NCI-H226 (cell line): ENCODE measurements at regions not wholly inside any gene's neighbourhood (a gene's known extent, or its start where the extent isn't known, plus 50 kb on each side); places are given as distances from the start of the nearest gene placed in this dataset.
A peak's percentile ranks its signal among the peaks of the same experiment; 100 is the strongest.

Experiments
- DNase-seq: peaks from one replicate; pipeline ENCODE4 v3.0.0-alpha.2; 2015

GRCh38 chrX:20711366-20711765 lies 444.7 kb upstream of the RPS6KA3 start:
- no peak for DNase-seq

DNA sequence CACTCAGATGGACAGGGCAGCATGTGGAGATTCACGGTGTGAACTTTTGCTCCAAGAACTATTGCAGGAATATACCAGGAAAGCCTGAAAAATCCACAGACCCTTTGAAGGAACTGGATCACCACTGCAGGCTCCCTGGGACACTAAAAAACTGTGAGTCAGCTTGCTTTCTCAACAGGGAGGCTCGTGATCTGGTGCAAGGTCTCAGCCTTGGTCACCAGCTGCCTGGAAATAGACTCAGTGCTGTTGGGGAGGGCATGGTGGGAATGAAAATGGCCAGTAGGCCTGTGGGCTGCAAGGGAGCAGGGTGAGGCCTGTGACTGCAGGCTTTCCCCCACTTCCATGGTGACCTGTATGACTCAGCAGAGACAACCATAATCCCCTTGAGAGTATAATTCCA lies 426.4 kb upstream of the RPS6KA3 start:
- DNase-seq: no peak

GRCh38 chrX:20686256-20686655 lies 419.5 kb upstream of the RPS6KA3 start:
- DNase-seq: no peak

- DNase-seq: peak; percentile 3
These were observed 418.9 kb upstream of the RPS6KA3 start for GRCh38 chrX:20685652-20686051.

DNA sequence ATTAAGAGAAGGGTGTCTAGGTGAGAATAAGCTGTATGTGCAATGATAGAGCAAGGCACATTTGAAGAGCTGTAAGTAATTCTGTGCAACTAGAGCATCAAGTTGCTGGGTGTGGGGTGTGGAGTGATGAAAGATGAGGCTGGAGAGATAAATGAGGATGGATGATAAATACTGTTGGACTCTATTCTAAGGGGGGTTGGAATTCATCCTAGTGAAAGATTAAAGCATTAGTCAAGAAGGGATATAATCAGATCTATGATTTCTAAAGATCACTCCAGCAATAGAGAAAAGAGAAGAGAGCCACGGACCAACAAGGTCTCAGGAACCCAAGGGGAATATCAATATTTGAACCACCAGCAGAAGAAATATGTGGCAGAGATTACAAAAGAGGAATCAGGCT lies 415.0 kb upstream of the RPS6KA3 start:
- peak; percentile 48 for DNase-seq

DNA sequence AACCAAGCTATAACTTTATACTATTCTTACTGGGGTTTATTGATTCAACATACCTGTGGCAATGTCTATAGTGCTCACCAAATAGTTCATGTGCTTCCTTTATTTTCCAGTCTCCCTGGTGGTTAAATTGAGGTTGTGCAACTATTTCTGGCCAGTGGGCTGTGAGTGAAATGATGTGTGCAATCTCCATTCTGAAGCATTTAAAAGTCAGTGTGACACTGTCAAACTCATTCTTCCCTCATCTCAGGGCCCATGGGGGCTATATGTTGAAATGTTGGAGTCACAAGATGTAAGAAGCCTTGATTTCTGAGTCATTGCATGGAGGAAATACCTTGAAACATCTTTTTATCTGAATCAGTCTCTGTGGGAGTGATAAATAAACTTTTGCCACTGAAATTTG lies 414.3 kb upstream of the RPS6KA3 start:
- DNase-seq: peak; percentile 81

DNA sequence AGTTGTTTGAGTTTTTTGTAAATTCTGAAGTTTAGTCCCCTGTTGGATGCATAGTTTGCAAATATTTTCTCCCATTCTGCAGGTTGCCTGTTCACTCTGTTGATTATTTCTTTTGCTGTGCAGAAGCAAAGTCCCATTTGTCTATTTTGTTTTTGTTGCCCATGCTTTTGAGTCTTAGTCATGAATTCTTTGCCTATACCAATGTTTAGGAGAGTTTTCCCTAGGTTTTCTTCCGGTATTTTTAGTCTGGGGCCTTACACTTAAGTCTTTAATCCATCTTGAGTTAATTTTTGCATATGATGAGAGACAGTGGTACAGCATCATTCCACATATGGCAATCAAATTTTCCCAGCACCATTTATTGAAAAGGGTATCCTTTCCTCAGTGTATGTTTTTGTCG lies 405.8 kb upstream of the RPS6KA3 start:
- DNase-seq: no peak

- DNase-seq: peak; percentile 38
These were observed 405.0 kb upstream of the RPS6KA3 start for GRCh38 chrX:20671746-20672145.

DNA sequence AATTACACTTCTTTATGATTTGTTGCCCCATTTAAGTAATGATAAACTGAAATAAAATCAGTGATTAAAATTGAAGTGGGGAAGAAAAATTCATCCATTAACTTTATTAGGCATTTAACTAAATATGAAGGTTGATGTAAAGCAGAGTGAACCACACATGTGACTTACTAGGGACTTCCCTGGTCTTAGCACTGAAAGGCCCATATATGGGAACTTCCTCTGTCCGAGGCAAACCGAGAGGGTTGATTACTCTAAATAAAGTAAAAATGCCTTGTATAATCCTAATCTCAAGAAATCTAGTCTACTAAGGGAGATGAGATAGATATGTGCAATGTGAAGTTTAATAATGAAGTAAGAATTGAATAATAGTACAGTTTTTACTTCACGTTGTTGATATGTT lies 403.9 kb upstream of the RPS6KA3 start:
- no peak for DNase-seq

DNA sequence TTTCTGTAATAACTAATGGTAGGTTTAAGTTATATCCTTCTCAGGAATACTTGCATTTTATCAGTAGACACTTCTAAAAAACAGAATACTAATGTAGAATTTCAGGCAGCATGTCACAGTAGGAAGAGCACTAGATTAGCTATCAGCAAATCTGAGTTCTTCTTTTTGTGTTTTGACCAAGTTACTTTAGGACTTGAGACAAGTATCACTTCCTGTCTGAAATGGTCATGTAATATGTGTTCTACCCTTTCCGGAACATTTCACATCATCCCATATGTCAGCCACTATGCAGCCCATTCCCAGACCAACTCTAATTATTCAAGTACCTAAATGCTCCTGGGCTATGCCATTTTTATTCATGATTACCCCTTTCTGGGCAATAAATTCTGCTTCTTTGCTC lies 401.8 kb upstream of the RPS6KA3 start:
- DNase-seq: no peak

GRCh38 chrX:20666331-20666730 lies 399.6 kb upstream of the RPS6KA3 start:
- DNase-seq: no peak

DNA sequence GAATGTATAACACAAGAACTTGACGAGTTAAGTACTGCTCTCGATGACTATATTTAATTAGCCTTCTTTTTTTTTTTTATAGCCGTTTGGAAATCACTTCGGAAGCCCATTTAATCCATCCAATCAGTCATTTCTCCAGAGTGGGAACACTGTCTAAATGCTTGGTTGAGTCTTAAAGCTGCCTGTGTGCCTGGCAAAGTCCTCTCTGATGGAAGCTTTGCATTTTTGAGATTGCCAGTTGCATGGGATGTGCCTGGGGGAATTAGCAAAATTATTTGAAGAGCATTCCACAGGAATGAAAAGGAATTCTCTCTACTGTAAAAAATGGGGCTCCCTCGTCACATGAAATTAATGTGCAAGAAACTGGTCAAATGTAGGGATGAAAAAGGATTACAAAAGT lies 398.8 kb upstream of the RPS6KA3 start:
- DNase-seq: no peak

DNA sequence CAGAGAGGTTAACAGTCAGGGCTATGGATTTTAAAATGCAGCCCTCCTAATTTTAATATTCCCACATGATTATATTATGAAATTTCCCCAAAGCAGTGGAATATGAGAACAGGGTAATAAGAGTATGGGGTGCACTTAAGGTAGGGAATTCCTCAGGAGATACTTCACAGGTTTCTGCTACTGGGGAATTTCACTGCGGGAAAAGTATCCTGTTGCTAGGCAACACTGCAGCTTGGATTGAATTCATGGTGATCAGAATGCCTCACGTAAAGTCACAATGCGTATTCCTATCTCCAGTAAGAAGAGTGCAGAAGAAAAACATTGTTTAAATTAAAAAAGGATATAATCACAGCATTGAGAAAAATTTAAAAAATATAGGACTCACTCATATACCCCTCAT lies 398.1 kb upstream of the RPS6KA3 start:
- DNase-seq: no peak

DNA sequence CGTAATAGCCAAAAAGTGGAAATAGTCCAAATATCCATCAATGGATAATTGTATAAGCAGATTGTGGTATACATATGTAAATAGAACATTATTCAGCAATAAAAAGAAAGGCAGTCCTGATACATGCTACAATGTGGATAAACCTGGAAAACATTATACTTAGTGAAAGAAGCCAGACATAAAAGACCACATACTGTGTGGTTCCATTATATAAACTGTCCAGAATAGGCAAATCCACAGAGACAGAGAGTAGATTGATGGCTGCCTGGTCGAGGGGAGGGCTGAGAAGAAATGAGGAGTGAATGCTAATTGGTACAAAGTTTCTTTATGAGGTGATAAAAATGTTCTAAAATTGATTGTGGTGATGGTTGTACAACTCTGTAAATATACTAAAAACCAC lies 397.4 kb upstream of the RPS6KA3 start:
- no peak for DNase-seq

DNA sequence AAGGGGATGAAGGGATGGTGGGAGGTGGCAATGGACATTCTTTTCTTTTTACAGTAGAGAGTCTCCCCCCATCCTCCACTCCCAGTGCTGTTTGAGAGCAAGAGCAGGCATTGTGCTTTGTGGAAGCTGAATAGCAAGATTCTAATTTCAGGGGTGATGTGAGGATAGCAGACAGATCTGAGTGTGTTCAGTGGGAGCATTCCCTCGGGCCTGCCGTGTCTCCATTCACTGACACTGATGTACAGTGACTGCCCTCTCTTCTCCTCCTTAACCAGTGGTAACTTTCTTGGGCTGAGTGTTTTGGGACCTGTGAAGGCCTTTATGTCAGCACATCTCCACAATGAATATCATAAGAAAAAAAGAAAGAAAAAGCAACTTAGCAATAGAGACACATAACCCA lies 396.6 kb upstream of the RPS6KA3 start:
- no peak for DNase-seq

DNA sequence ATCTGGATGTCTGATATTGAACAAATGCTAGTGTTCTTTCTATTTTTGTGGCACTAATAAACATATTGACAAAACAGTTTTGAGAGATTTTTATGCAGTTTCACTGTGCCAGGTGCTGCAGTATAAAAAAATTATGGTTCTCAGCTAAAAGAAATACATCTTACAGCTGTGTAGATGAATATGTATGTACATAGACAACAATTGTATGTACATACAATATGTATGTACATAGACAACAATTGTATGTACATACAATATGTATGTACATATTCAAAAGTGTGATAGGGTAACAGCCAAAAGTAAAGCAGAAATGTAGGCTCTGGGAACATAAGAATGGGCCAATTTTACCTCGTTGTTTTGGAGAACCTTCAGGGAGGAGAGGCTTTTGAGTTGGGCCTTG lies 390.0 kb upstream of the RPS6KA3 start:
- DNase-seq: no peak

- no peak for DNase-seq
These were observed 387.9 kb upstream of the RPS6KA3 start for GRCh38 chrX:20654596-20655106.

DNA sequence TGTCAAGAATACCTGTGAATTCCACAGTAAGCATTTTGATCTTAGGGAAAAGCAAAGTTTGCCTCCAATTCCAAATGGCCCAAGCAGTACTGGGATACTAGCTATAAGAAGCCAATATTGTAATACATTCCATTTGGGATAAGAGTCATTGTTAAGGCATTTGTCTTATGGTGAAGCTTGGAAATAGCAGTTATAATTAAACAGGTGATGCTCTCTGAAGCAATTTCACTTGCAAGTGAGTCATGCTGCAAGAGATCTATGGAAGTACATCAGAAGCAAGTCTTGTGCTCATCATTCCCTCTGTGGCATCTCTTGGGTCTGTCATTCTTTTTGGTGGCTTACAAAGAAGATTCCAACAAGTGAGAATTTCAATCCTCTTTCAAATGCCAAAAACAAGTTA lies 386.4 kb upstream of the RPS6KA3 start:
- DNase-seq: peak; percentile 10

GRCh38 chrX:20641954-20642353 lies 375.2 kb upstream of the RPS6KA3 start:
- no peak for DNase-seq

DNA sequence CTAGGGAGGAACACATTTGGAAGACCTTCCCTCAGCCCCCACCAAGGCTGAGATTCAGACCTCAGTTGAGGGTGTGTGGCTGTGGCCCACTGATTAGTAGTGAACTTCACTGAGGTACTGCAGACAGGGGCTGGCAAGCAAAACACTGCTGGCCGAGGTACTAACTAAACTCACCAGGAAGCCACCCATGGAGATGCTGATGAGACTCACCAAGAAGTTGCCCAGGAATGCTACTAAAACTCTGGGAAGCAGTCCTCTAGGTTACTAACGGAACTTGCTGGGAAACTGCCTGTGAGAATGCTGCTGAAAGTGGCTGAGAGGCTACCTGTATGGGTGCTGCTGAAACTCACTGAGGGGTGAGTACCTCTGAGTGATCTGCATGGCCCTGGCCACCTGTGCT lies 372.4 kb upstream of the RPS6KA3 start:
- no peak for DNase-seq

DNA sequence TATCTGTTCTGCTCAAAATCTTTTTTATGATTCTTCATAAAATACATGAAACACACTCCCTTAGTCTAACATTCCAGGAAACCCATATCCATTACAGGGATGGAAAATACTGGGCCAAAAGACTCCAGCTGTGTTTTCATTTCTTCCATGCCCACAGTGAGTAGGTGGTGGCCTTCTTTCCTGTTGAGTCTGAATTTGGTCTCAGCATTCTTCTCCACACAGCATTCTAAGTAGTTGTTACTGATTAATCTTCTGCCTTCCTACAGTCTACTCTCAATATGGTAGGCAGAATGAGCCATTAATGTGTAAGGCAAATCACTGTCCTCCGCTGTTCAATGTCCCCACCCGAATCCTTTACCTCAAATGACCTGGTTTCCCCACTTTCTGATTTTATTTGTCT lies 370.6 kb upstream of the RPS6KA3 start:
- DNase-seq: no peak

DNA sequence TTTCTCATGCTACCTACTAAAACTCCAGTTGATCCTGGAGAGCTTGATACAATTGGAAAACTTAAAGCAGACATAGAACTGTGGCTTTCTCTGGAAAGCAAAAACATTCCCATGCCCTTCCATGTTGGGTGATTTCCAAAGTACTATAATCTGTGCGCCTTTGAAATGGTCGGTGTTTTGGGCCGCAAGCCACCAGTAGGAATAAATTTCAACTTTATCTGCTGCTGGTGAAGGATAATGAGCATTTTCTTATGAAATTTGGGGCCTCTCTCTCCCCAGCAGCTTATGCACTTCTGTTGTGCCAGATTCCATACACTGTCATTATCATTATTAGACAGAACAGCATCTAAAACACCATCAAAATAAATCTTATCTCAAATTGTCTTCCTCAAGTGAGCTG lies 366.7 kb upstream of the RPS6KA3 start:
- DNase-seq: no peak

DNA sequence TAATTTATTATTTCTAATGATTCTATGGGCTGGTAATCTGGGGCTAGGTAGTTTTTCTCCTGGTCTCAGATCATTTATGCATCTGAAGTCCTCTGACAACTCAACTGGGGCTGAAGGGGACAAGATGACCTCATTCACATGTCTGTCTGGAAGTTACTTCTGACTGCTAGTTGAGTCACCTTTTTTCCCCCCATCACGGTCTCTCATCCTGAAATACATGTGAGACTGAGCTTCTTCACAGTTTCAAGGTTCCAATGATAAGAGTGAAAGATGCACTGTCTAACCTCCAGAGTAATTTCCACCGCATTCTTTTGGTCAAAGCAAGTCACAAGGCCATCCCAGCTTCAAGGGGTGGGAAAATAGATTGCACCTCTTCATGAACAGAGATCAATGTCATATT lies 356.7 kb upstream of the RPS6KA3 start:
- DNase-seq: peak; percentile 25

DNA sequence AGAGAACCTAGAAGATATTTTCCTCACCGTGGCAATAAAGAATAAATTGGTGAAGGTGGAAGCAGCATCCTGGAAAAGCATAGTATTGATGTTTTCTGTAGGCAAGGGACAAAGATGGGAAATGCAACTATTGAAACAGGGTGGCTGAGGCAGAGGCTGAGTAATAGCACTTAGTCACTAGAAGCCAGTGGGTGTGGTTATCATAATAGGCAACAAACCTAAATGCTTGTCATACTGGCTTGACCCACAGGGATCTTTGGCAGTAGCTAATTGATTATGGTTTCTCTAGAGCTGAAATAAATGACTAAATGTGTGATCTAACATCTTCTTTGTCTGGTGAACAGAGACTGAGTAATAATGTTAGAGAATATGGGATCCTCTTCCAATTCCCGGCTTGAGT lies 353.6 kb upstream of the RPS6KA3 start:
- DNase-seq: no peak

DNA sequence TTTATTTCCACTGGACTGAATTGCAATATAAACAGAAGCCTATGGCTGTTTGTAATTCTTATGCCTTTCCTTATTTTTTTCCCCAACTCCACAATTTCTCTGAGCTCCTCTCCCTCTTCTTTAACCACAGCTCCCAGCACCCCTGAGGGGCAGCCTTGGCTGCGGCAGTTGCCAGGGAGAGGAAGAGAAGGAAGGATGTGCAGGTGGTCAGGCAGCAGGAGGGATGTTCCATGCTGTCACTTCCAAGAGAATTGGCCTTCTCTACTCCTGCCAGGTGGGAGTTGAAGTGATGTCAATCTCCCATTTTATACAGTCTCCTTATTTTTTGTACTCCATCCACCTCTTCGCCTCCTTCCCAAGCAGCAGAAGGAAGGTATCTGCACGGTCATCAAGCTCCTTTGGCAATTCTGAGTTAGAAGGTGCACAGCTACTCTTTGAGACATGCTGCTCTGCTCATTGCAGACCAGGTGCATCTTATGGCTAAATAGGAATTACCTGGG lies 343.3 kb upstream of the RPS6KA3 start:
- DNase-seq: no peak

DNA sequence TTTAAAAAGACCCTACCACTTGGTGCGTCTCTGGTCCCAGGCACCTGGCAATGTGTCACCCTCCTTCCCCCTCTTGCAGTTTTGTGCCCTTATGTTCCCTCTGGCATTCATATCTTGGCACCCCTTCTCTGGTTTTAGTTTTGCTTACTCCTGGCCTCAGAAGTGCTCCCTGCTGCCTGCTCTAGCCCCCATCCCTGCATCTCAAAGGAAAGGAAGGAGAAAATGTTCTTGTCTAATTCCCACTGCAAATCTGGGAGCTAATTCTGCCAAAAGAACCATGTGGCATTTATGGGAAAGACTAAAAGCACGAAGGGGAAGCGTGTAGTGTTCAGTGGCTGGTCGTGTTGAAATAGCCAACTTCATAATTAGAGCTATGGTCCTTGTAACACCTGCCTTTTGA lies 340.1 kb upstream of the RPS6KA3 start:
- no peak for DNase-seq
